ENCODE measurements at regions not wholly inside any gene's neighbourhood (a gene's known extent, or its start where the extent isn't known, plus 50 kb on each side); places are given as distances from the start of the nearest gene placed in this dataset.

GRCh38 chr5:2201011-2201410 is 318.3 kb upstream of the IRX4 start:
- DNase-seq (ENCODE audit: insufficient read length, low spot score) (no peak), FAIRE-seq (no peak)

- no peak for FAIRE-seq
- no peak for DNase-seq (ENCODE audit: insufficient read length, low spot score)
Observed at GRCh38 chr5:2200261-2200950, 317.7 kb upstream of the IRX4 start.

- FAIRE-seq (no peak), DNase-seq (ENCODE audit: insufficient read length, low spot score) (no peak)
Observed at GRCh38 chr5:2199697-2200096, 317.0 kb upstream of the IRX4 start.

- FAIRE-seq (no peak), DNase-seq (ENCODE audit: insufficient read length, low spot score) (no peak)
Observed at GRCh38 chr5:2196989-2197619, 314.4 kb upstream of the IRX4 start.

- no peak for DNase-seq (ENCODE audit: insufficient read length, low spot score)
- FAIRE-seq: no peak
Observed at GRCh38 chr5:2196416-2196815, 313.7 kb upstream of the IRX4 start.

GRCh38 chr5:2194949-2195348 is 312.2 kb upstream of the IRX4 start:
- FAIRE-seq: no peak

GRCh38 chr5:2194236-2194555 is 311.5 kb upstream of the IRX4 start:
- no peak for FAIRE-seq

More at GRCh38 chr5:2194949-2195348, 312.2 kb upstream of the IRX4 start:
- DNase-seq (ENCODE audit: insufficient read length, low spot score): no peak

GRCh38 chr5:2193542-2194235 is 311.0 kb upstream of the IRX4 start:
- DNase-seq (ENCODE audit: insufficient read length, low spot score) (no peak), FAIRE-seq (no peak)

More at GRCh38 chr5:2194236-2194555, 311.5 kb upstream of the IRX4 start:
- DNase-seq (ENCODE audit: insufficient read length, low spot score): no peak

GRCh38 chr5:2193142-2193541 is 310.4 kb upstream of the IRX4 start:
- FAIRE-seq (no peak), DNase-seq (ENCODE audit: insufficient read length, low spot score) (no peak)

- DNase-seq (ENCODE audit: insufficient read length, low spot score) (no peak), FAIRE-seq (no peak)
Observed at GRCh38 chr5:2192496-2192895, 309.8 kb upstream of the IRX4 start.

GRCh38 chr5:2191972-2192371 is 309.2 kb upstream of the IRX4 start:
- FAIRE-seq (no peak), DNase-seq (ENCODE audit: insufficient read length, low spot score) (no peak)

GRCh38 chr5:2190549-2190948 is 307.8 kb upstream of the IRX4 start:
- DNase-seq (ENCODE audit: insufficient read length, low spot score) (no peak), FAIRE-seq (no peak)

- DNase-seq (ENCODE audit: insufficient read length, low spot score) (no peak), FAIRE-seq (no peak)
Observed at GRCh38 chr5:2188661-2189060, 305.9 kb upstream of the IRX4 start.

GRCh38 chr5:2188137-2188536 is 305.4 kb upstream of the IRX4 start:
- FAIRE-seq (no peak), DNase-seq (ENCODE audit: insufficient read length, low spot score) (no peak)

GRCh38 chr5:2187687-2188086 is 305.0 kb upstream of the IRX4 start:
- DNase-seq (ENCODE audit: insufficient read length, low spot score) (no peak), FAIRE-seq (no peak)

- no peak for DNase-seq (ENCODE audit: insufficient read length, low spot score)
- FAIRE-seq: peak; percentile 33
Observed at GRCh38 chr5:2187156-2187555, 304.4 kb upstream of the IRX4 start.

GRCh38 chr5:2186472-2187015 is 303.8 kb upstream of the IRX4 start:
- no peak for DNase-seq (ENCODE audit: insufficient read length, low spot score)
- no peak for FAIRE-seq

GRCh38 chr5:2185646-2186471 is 303.1 kb upstream of the IRX4 start:
- DNase-seq (ENCODE audit: insufficient read length, low spot score) (no peak), FAIRE-seq (no peak)

- DNase-seq (ENCODE audit: insufficient read length, low spot score): no peak
- FAIRE-seq: peak; percentile 33
Observed at GRCh38 chr5:2184563-2185540, 302.1 kb upstream of the IRX4 start.

GRCh38 chr5:2184026-2184366 is 301.3 kb upstream of the IRX4 start:
- FAIRE-seq (no peak), DNase-seq (ENCODE audit: insufficient read length, low spot score) (no peak)
